SU-DHL-6 (cell line): ENCODE measurements at regions not wholly inside any gene's neighbourhood (a gene's known extent, or its start where the extent isn't known, plus 50 kb on each side); places are given as distances from the start of the nearest gene placed in this dataset.

Experiments used
- H2AFZ ChIP-seq: fragments of 200-600 bp; sonication (generic); 2 replicates; pipeline ENCODE4 v1.6.1; 2014; ENCODE audit warnings: low read depth, mild to moderate bottlenecking, moderate library complexity, mixed read lengths, antibody characterized with exemption, low read length; ENCODE audit not compliant: severe bottlenecking
- H3F3A ChIP-seq: fragments of 200-600 bp; shearing (Covaris generic); 2 replicates; pipeline ENCODE4 v1.6.0; 2016; ENCODE audit warnings: antibody characterized with exemption, mild to moderate bottlenecking; ENCODE audit not compliant: insufficient read depth
- H3K27ac ChIP-seq: fragments of 200-600 bp; sonication (generic); 2 replicates; pipeline ENCODE4 v1.5.1; 2016; ENCODE audit warnings: low read depth, mild to moderate bottlenecking, low read length, moderate library complexity, mixed read lengths
- H3K27me3 ChIP-seq: fragments of 200-600 bp; sonication (generic), shearing (Covaris generic); 2 replicates; pipeline ENCODE4 v1.6.0; 2014; ENCODE audit warnings: mild to moderate bottlenecking, low read length
- H3K36me3 ChIP-seq: fragments of 200-600 bp; sonication (generic); 2 replicates; pipeline ENCODE4 v1.6.1; 2014; ENCODE audit warnings: mild to moderate bottlenecking, low read length, mixed read lengths
- H3K4me2 ChIP-seq: fragments of 300-600, 200-600 bp; shearing (Covaris generic), sonication (generic); 2 replicates; pipeline ENCODE4 v1.6.0; 2014; ENCODE audit warnings: low read length, low read depth, mild to moderate bottlenecking; ENCODE audit not compliant: poor library complexity, severe bottlenecking
- H3K4me3 ChIP-seq: fragments of 200-600 bp; sonication (generic); 2 replicates; pipeline ENCODE4 v1.5.1; 2014; ENCODE audit warnings: antibody characterized with exemption, low read length, mild to moderate bottlenecking, mixed read lengths; ENCODE audit not compliant: insufficient read depth, poor library complexity, severe bottlenecking
- H3K79me2 ChIP-seq: fragments of 200-600 bp; sonication (generic); 2 replicates; pipeline ENCODE4 v1.6.1; 2014; ENCODE audit warnings: mild to moderate bottlenecking, low read length, moderate library complexity; ENCODE audit not compliant: insufficient read depth
- H3K9ac ChIP-seq: fragments of 200-600 bp; sonication (generic); 2 replicates; pipeline ENCODE4 v1.7.0; 2014; ENCODE audit warnings: mild to moderate bottlenecking, low read length
- H3K9me2 ChIP-seq: fragments of 200-600 bp; sonication (generic); replicated peaks from 2 replicates; pipeline ENCODE4 v1.6.1; 2014; ENCODE audit warnings: low read length; ENCODE audit not compliant: insufficient read depth
- H3K9me3 ChIP-seq: fragments of 200-600 bp; sonication (generic); 2 replicates; pipeline ENCODE4 v1.6.1; 2014; ENCODE audit warnings: low read length, mixed read lengths; ENCODE audit not compliant: insufficient read depth
- H4K20me1 ChIP-seq: fragments of 200-600 bp; sonication (generic); 2 replicates; pipeline ENCODE4 v1.6.1; 2014; ENCODE audit warnings: low read depth, mild to moderate bottlenecking, antibody characterized with exemption, low read length, moderate library complexity, mixed read lengths
- CTCF ChIP-seq: fragments of 200-600 bp; sonication (generic); IDR thresholded peaks from one replicate; pipeline ENCODE4 v1.5.1; 2017; ENCODE audit warnings: antibody characterized with exemption, mild to moderate bottlenecking, low read length, moderate library complexity; ENCODE audit not compliant: insufficient read depth, poor library complexity, severe bottlenecking
- EZH2phosphoT487 ChIP-seq: fragments of 200-600 bp; sonication (generic), shearing (Covaris generic); conservative IDR thresholded peaks from 2 replicates; pipeline ENCODE4 v1.6.1; 2018; ENCODE audit warnings: mild to moderate bottlenecking, antibody characterized with exemption, low read length, moderate library complexity, mixed read lengths

GRCh38 chr11:38538866-38539680 is 1941.0 kb upstream of the RAG2 start:
- H2AFZ ChIP-seq = no peak overlapping the region
- no peak overlapping the region for H3K4me2 ChIP-seq
- H3K36me3 ChIP-seq = no peaks in the 10 kb centered on the region
- no peak overlapping the region for H3K27ac ChIP-seq
- no peaks in the 10 kb centered on the region for H3F3A ChIP-seq
- no peak overlapping the region for H3K9ac ChIP-seq
- no peaks in the 10 kb centered on the region for H4K20me1 ChIP-seq
- H3K9me3 ChIP-seq = no peaks in the 10 kb centered on the region
- TF ChIP-seq EZH2phosphoT487 (no peak), CTCF (no peak)
- H3K79me2 ChIP-seq = no peaks in the 10 kb centered on the region
- H3K27me3 ChIP-seq = no peaks in the 10 kb centered on the region
- H3K4me3 ChIP-seq = no peak overlapping the region
- no peaks in the 10 kb centered on the region for H3K9me2 ChIP-seq

- Histone ChIP-seq H3K79me2 (no peaks in the 10 kb centered on the region), H3K9me2 (no peaks in the 10 kb centered on the region), H3K27ac (no peak overlapping the region), H4K20me1 (no peaks in the 10 kb centered on the region), H3K9me3 (no peaks in the 10 kb centered on the region), H3K9ac (no peak overlapping the region), H2AFZ (no peak overlapping the region), H3K36me3 (no peaks in the 10 kb centered on the region), H3K4me2 (no peak overlapping the region), H3F3A (no peaks in the 10 kb centered on the region), H3K4me3 (no peak overlapping the region), H3K27me3 (no peaks in the 10 kb centered on the region)
- TF ChIP-seq CTCF (no peak), EZH2phosphoT487 (no peak)
These were observed 1932.2 kb upstream of the RAG2 start for GRCh38 chr11:38530226-38530625.

GRCh38 chr11:38524945-38525344 is 1926.9 kb upstream of the RAG2 start:
- Histone ChIP-seq H3K27ac (no peak overlapping the region), H3K9me3 (no peaks in the 10 kb centered on the region), H3K9me2 (no peaks in the 10 kb centered on the region), H3K36me3 (no peaks in the 10 kb centered on the region), H3K27me3 (no peaks in the 10 kb centered on the region), H3K79me2 (no peaks in the 10 kb centered on the region), H3F3A (no peaks in the 10 kb centered on the region), H4K20me1 (no peaks in the 10 kb centered on the region), H3K9ac (no peak overlapping the region), H3K4me3 (no peak overlapping the region), H3K4me2 (no peak overlapping the region), H2AFZ (no peak overlapping the region)
- TF ChIP-seq CTCF (no peak), EZH2phosphoT487 (no peak)
